NCI-H2081 treated with DMSO at 0.1 percent for 48 hours (cell line): ENCODE measurements at regions not wholly inside any gene's neighbourhood (a gene's known extent, or its start where the extent isn't known, plus 50 kb on each side); places are given as distances from the start of the nearest gene placed in this dataset.
"Not testable (repeated sequence)": the region's sequence is repeated elsewhere in the genome, so short reads cannot be mapped to it uniquely, and the experiment has no call there.

ENCODE experiments used
- DNase-seq: peaks from one replicate; lab custom pipeline; 2025; lab: John Stamatoyannopoulos, UW

DNA sequence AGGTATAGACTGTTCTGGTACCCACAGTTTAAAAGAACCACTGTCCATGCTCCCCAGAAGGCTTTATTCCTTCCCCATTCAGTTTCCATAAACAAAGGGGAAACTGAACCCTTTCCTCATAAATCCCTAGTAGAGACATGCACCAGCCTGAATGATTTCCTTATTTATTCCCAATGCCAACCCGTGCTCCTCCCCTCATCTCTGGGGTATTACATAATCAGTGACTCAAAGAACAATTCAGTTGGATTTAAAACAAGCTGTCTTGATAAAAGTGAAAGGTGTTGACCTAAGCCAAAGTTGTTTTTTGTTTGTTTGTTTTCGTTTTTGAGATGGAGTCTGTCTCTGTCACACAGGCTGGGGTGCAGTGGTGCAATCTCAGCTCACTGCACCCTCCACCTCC, 418.5 kb upstream of the CNTNAP5 start:
- no peak for DNase-seq

DNA sequence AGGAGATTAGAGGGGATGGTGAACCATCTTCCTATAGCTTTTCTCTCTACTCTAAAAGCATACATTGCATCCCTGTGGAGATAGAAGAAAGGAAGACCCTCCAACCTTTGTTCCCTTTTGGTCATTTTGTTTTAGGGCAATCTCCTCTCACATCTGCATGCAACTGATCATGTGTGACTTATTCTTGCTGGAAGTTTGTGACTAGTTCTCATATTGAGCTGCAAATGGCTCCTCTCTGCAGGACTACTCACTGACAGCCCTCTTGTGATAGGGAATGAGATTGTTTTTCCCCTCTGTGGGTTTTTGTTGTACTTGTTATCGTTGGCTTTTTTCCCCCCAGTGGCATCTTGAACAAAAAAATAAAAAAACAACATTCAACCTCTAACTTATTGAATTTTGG, 416.0 kb upstream of the CNTNAP5 start:
- DNase-seq = no peak

DNA sequence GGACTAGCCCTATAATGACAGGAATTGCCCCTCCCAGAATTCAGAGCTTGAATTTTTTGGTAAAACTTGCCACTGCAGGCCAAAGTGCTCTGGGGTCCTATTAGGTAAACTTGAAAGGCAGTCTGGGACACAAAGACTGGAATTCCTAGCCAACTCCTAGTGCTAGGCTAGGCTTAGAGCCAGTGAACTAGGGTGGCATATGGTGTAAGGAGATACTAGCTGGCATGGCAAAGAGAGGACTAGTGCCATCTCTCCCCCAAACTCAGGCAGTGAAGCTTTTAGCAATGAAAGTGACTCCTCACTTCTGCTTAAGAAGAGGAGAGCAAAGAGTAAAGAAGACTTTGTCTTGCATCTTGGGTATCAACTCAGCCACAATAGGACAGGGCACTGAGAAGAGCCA, 410.5 kb upstream of the CNTNAP5 start:
- DNase-seq = no peak

DNA sequence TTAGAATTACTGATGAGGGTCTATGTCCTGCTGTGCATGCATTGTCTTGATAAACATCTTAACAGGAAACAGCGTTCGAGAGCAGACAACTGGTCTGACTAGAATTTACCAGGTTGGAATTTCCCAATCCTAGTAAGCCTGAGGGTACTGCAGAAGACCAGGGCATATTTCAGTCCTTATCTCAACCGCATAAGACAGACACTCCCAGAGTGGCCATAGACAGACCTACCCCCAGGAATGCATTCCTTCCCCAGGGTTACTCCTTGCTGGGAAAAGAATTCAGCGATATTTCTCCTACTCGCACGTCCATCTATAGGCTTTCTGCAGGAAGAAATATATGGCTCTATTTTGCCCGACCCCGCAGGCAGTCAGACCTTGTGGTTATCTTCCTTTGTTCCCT, 406.4 kb upstream of the CNTNAP5 start:
- not testable (repeated sequence) for DNase-seq

DNA sequence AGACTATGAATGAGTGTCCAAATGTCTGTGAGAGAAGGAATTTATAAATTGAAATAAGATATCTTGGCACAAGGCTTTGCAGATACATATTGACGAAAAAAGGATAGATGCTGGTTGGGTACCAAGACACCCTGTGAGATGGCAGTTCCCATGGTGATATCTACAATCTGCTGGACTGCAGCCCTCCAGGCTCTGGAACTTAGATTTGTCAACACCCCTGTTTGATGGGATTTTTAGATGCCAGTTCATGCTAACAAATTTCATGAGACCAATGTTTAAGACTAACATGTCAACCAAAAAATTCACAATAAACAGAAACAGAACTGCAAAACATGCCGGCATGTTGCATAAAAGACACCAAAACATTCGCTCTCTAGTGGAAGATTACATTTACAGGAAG, 400.3 kb upstream of the CNTNAP5 start:
- DNase-seq = no peak

DNA sequence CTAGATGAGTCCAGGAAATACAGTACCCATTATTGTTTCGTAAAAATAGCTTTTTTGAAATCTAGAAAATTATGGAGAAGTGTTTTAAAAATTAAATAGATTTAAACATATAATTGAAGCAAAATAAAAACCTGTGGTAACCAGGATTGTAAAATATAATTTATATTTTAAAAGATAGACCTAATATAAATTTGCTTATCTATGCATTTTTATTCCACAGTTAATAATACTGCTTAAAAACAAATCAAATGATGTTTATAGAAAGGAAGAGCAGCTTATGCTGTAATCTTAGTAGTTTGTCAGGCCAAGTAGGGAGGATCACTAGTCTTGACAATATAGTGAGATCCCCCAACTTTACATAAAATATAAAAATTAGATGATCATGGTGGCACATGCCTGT, 388.9 kb upstream of the CNTNAP5 start:
- DNase-seq = no peak

DNA sequence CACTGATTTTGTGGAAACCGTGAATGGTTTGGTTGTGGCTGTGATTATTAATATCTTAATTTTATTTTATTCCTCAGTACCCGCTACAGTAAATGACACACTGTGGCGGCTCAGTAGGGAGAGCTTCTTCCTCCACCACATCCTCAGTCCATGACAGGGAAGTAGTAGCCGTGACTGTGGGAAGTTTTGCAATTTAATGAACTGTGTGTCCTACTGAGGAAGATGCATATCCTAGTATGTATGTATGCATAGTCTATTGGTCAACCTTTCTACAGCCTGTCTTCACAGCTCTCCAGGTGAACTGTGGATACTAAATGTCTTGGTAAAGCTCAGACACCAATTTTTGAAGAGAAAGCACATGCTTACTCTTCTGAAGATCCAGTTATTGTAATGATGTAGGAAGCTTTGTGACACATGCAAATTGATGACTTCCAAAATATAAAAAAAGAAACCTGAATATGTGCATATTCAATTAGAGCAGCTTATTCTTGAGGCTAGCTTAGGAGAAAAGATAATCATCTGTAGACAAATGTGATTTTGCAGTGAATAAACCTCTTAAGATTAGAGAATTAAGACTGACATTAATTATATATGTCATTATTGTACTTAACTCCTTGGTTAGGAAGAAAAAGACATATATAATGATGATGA, 384.3 kb upstream of the CNTNAP5 start:
- no peak for DNase-seq

DNA sequence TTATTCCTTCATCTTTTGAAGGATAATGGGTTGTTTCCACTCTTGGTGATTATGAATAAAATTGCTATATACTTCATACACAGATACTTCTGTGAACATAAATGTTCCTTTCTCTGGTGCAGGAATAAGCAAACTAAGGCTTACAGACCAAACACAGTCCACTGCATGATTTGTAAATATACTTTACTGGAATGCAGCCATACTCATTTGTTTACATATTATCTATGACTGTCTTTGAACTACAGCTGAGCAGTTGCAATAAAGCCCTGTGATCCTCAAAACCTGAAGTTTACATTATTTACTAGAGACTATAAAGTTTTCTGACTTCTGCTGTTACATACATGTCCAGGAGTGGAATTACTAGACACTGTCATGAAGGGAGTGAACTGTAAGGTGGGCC, 381.0 kb upstream of the CNTNAP5 start:
- no peak for DNase-seq

DNA sequence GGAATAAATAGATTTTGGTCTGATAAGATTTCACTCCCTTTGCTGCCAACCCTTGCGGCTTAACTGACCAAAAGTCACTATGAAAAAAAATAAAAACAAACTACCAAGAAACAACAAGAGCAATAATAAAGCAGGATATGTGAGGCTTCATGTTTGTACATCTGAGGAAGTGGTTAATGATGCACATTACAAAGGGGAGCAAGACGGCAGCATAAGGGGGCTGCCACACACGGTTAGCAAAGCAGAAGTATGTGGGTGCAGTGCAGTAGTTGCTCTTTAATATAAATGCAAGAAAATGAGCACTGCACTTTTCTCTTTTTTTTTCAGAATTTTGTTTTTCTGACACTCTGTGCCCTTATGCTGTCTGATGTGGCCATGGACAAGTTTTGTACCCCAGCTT, 377.1 kb upstream of the CNTNAP5 start:
- DNase-seq = no peak

DNA sequence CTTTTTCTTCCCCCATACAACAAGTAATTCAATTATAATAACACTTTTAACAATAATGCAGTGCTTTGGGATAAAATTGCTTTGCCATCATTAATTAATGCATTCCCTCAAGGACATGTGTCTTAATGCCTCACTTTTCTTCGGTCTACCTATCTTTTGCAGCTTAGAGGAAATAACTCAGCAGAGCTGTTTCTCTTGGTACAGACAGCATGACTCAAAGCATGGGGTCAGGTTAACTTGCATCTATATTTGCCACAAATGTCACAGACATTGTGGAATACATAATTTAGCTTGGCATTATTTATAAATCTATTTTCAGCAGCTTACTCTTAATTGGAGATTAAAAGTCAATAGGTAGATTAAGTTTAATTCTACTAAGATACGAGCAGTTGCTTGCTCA, 376.1 kb upstream of the CNTNAP5 start:
- DNase-seq = no peak

DNA sequence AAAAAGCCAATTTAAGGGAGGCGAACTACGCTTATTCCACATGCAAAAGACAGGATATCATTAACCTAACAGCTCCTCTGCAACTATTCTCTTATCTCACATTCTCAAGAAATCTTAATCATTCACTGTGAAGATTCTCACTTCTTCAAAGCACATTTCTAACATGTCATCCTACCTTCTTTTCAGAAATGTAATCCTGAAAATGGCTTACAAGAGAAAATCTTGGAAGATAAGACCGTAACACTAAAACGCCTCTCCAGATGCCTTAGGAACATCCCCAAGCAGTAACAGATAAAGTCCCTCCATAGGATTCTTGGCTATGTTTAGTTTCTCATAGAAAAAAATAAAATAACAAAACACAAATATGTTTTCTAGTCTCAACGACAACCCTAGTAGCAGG, 373.9 kb upstream of the CNTNAP5 start:
- DNase-seq = no peak

DNA sequence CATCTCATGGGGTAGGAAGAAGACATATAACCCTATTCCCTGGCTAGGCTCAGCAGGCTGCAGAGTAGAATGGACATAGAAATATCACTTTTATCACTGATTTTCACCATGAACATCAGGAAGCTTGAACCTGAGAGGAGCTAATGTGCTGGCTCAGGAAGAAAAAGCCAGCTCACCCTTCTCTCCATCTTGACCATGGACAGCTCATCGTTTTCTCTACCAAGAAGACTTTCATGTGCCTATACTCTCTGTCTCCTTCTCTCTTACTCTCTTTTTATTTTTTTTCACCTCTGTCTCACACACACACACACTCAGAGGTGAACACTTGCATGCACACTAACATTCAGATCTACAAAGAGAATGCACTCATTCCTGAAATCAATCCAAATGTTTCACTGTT, 372.8 kb upstream of the CNTNAP5 start:
- no peak for DNase-seq

DNA sequence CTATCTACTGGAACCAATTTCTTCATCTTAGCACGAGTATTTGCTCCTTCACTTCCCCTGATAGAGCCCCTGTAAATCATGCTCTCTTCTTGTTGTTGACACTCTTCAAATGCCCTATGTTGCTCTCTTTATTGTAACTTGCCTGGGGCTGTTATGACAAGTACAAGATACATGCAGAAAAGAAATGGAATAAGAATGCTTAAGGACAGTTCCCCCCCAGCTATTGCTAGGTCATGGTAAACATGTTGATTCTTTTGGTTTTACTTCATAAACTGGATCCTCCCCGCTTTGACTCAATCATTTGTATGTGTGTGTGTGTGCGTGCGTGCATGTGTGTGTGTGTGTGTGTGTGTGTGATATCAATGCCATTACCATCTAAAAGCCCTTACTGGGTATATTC, 368.5 kb upstream of the CNTNAP5 start:
- no peak for DNase-seq

DNA sequence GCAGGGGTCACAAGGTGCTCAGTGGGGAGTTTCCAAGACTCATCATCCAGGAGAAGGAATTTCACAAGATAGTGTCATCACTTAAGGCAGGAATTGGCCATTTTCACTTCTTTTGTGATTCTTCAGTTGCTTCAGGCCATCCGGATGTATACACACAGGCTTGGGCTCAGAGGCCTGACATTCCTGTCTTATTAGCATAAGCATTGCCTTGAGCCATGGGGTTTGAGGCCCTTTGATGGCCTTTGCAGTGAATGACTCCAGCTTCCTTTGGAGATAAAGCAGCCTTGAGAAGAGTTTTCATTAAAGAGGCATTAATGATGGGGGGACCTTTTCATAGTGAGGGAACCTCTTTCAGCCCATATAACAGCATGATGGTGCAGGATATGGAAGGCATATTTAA, 366.0 kb upstream of the CNTNAP5 start:
- DNase-seq = no peak

DNA sequence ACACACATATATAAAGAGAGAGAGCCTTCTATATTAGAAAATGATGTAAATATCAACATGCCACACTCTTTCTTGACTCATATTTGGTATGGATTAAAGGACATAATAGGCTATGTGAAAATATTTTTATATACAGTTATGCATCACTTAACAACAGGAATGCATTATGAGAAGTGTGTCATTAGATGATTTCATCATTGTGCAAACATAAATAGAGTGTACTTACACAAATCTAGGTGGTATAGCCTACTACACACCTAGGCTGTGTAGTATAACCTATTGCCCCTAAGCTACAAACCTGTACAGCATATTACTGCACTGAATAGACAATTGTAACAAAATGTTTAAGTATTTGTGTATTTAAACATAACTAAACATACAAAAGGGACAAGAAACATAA, 354.8 kb upstream of the CNTNAP5 start:
- no peak for DNase-seq

DNA sequence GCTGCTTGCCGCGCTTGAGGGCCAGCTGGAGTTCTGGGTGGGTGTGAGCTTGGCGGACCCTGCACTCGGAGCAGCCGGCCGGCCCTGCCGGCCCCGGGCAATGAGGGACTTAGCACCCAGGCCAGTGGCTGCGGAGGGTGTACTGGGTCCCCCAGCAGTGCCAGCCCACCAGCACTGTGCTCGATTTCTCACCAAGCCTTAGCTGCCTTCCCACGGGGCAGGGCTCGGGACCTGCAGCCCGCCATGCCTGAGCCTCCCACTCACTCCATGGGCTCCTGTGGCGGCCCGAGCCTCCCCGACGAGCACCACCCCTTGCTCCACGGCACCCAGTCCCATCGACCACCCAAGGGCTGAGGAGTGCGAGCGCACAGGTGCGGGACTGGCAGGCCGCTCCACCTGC, 341.3 kb upstream of the CNTNAP5 start:
- DNase-seq = not testable (repeated sequence)

DNA sequence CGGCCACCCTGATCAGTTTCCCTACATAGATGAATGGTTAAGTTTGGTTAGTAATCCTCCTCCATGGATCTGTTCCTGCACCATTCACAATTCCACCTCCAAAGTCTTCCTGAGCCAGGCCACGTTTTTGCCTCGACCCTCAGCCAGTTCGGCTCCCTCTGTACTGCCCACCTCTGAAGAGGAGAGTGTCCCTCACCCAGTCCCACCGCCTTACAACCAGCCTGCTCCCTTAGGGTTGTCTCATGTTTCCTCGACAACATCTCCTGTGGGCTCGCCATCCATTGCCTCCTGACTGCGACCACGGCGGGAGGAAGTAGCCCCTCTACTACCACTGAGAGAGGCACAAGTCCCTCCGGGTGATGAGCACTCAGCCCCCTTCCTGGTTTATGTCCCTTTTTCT, 338.0 kb upstream of the CNTNAP5 start:
- no peak for DNase-seq

DNA sequence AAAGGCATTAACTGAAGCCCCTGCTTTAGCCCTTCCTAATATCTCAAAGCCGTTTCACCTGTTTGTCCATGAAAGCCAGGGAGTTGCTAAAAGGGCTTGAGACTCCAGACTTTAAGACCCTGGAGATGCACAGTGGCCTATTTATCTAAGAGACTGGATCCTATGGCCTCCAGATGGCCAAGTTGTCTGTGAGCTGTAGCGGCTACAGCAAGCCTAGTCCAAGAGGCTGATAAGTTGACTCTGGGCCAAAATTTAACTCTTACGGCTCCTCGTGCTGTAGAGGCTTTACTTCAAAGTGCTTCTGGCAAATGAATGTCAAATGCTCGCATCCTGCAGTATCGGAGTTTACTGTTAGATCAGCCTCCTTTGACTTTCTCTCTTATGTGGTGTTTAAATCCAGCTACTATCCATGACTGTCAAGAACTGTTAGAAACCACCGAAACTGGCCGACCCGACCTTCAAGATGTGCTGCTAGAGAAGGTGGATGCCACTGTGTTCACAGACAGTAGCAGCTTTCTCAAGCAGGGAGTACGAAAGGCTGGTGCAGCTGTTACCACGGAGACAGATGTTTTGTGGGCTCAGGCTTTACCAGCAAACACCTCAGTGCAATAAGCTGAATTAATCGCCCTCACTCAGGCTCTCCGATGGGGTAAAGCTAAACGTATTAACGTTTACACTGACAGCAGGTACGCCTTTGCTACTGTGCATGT, 336.7 kb upstream of the CNTNAP5 start:
- no peak for DNase-seq

DNA sequence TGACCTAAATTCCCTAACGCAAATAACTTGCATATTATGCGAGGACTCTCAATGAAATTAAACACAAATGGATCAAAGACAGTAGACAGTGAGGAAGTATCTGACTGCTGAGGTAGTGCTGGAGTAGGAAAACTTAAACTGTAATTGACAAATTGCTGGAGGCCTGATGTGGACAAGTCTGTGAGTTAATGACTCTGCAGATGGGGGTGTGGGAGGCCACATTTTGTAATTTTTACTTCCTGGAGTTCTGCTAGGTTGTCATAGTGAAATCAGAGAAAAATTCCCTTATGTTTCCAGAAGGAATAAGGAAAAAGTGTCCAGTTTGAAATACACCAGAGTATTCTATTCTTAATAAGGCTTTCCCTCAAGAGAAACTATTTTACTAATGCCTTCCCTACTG, 333.0 kb upstream of the CNTNAP5 start:
- DNase-seq = no peak

DNA sequence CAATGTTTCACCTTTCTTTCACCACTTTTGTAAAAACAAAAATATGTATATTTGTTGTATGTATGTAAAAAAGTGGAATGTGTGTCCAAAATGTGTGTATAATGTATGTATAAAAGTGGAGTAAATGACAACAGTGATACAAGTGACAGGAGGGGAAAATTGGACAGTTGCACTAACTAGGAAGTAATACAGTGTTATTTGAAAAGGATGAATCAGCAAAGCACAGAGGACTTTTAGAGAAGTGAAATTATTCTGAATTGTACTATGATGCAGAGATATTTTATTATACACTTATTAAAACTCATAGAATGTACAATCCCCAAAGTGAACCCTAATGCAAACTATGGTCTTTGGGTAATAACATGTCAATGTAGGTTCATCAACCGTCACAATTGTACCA, 331.3 kb upstream of the CNTNAP5 start:
- no peak for DNase-seq

DNA sequence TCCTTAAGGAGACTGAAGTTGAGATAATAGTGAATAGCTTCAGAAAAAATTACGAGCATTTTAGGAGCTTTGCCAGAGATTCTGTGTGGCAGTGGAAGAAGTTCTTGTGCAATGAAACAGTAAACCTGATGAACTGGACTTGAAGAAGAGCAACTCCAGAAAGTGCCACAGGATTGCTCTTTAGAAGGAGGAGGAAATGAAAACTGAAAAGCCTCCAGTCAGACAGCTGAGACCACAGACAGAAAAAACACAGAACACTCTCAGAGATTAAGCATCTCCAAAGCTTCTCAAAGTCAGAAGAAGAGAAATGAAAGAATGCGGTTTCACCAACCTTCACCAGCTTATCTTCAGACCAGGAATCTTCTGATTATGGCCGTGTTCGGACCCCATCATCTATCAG, 329.7 kb upstream of the CNTNAP5 start:
- no peak for DNase-seq

DNA sequence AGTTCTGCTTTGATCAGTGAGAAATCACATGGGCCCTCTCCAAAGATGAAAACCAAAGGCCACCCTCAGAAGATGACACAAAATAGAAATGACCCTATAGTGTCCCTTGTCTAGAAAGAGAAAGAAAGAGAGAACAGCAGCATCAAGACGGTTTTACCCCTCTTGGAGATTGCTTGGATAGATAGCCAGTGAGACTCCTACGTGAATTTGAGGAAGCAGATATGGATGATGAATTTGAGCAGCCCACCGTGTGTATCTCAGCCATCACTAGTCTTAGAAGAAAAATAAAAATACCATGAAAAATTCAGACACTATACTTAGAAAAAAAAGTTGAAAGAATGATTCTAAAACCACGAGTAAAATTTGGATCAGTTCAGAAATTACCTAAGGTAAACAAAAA, 329.1 kb upstream of the CNTNAP5 start:
- DNase-seq = no peak

DNA sequence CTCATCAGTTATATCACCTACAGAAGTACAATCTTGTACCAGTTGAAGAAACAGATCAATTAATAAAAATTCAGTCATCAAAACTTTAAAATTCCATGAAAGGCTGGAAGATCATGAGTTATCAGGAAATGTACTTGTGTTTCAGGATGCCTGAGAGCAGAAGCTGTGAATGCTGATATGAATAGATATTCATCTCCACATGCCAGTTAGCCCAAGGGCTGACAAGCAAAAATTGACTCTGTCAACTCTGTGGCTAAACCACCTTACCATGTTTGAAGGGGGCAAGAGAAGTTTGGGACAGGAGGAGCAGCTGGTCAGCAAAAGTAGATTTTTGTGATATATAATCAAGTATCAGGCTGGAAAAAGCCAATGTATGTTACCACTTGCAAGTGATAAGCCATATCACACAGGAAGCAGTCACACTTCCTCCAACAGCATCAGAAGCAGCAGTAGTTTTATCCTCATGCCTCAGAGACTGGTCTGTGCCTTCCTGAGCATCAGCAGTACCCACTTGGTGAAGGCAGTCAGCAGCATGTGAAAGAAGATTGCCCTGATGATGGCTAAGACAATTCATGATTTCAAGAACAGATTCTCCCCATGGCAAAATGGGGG, 328.2 kb upstream of the CNTNAP5 start:
- DNase-seq = no peak

DNA sequence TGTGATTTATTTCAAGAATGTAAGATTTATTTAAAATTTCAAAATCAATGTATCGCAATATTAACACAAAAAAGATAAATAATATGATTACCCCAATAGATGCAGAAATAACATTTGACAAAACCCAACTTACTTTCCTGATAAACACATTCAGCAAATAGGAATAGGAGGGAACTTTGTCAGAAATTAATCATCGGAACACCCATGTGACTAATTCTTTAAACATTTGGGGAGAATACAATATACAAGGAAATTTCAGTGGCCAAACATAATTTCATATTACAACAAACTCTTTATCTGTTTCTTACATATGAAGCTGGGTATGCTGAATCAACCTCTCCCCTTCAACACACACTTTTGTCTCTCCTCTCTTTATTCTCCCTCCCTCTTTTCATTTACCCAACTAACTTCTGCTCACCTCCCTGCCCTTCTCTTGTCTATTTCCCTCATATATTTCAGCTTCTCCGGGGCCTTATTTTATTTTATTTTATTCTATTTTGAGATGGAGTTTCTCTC, 309.6 kb upstream of the CNTNAP5 start:
- no peak for DNase-seq
